IMR-90 (cell line): ENCODE measurements at regions not wholly inside any gene's neighbourhood (a gene's known extent, or its start where the extent isn't known, plus 50 kb on each side); places are given as distances from the start of the nearest gene placed in this dataset.

ENCODE experiments used
- ATAC-seq: fragments of 200-7000 bp; cut with Tn5 transposase; 2 replicates; pipeline ENCODE4 v1.9.1; 2020; ENCODE audit warnings: low read depth, mild to moderate bottlenecking, moderate library complexity
- BruUV-seq: library from RNA; stranded (reverse); fragments of 400-500 nt; replicated peaks from 2 replicates; lab custom pipeline; 2021; lab: Mats Ljungman, UMichigan
- CTCF ChIA-PET: fragments of 300-600 bp; formaldehyde crosslinking; extraction: SDS; loops from one replicate; lab custom pipeline; 2021; ENCODE audit warnings: antibody characterized with exemption; lab: Yijun Ruan, JAX
- POLR2A ChIA-PET: fragments of 300-600 bp; sonication (Branson Sonifier 250); formaldehyde crosslinking; loops from one replicate; lab custom pipeline; 2022; ENCODE audit warnings: antibody characterized with exemption; ENCODE audit not compliant: unreplicated experiment; lab: Charles Lee
- DNase-seq: peaks from one replicate; pipeline ENCODE4 v3.0.0; 2013
- H2AFZ ChIP-seq: replicated peaks from 2 replicates; pipeline ENCODE3; 2013; ENCODE audit warnings: low read length, mild to moderate bottlenecking; ENCODE audit not compliant: poor library complexity
- H2AK5ac ChIP-seq: 2 replicates; pipeline ENCODE4 v1.6.1; 2013; ENCODE audit warnings: low read depth, low read length, inconsistent platforms
- H2AK9ac ChIP-seq: replicated peaks from 2 replicates; pipeline ENCODE3; 2013; ENCODE audit warnings: mild to moderate bottlenecking, low read depth, low read length, moderate library complexity; ENCODE audit not compliant: poor library complexity
- H2BK120ac ChIP-seq: 2 replicates; pipeline ENCODE4 v1.6.1; 2013; ENCODE audit warnings: low read depth, low read length, inconsistent platforms
- H2BK15ac ChIP-seq: 3 replicates; pipeline ENCODE4 v1.6.1; 2013; ENCODE audit warnings: low read depth, low read length, inconsistent platforms
- H2BK20ac ChIP-seq: 2 replicates; pipeline ENCODE4 v1.6.1; 2013; ENCODE audit warnings: low read depth, mild to moderate bottlenecking, inconsistent platforms, low read length, moderate library complexity
- H2BK5ac ChIP-seq: 2 replicates; pipeline ENCODE4 v1.6.1; 2013; ENCODE audit warnings: mild to moderate bottlenecking, low read depth, low read length, inconsistent platforms; ENCODE audit not compliant: poor library complexity, severe bottlenecking
- H3K14ac ChIP-seq: replicated peaks from 2 replicates; pipeline ENCODE4 v1.6.1; 2013; ENCODE audit warnings: low read depth, low read length, inconsistent platforms
- H3K18ac ChIP-seq: 2 replicates; pipeline ENCODE4 v1.6.1; 2013; ENCODE audit warnings: low read depth, low read length, control low read depth
- H3K23ac ChIP-seq: 2 replicates; pipeline ENCODE4 v1.6.1; 2013; ENCODE audit warnings: low read depth, low read length, inconsistent platforms
- H3K27ac ChIP-seq: 2 replicates; pipeline ENCODE4 v1.5.1; 2013; ENCODE audit warnings: mild to moderate bottlenecking, control low read depth, low read length; ENCODE audit not compliant: insufficient read depth
- H3K27me3 ChIP-seq: 2 replicates; pipeline ENCODE4 v1.6.1; 2013; ENCODE audit warnings: low read length; ENCODE audit not compliant: control insufficient read depth, insufficient read depth
- H3K36me3 ChIP-seq: 2 replicates; pipeline ENCODE4 v1.6.1; 2013; ENCODE audit warnings: low read length, mixed read lengths; ENCODE audit not compliant: control insufficient read depth, insufficient read depth
- H3K4ac ChIP-seq: 2 replicates; pipeline ENCODE4 v1.6.1; 2013; ENCODE audit warnings: low read depth, low read length, inconsistent platforms
- H3K4me1 ChIP-seq: 2 replicates; pipeline ENCODE4 v1.6.1; 2013; ENCODE audit warnings: low read length, mixed read lengths; ENCODE audit not compliant: control insufficient read depth, insufficient read depth
- H3K4me2 ChIP-seq: 2 replicates; pipeline ENCODE4 v1.6.1; 2013; ENCODE audit warnings: low read depth, mild to moderate bottlenecking, control low read depth, low read length, moderate library complexity
- H3K4me3 ChIP-seq: 2 replicates; pipeline ENCODE4 v1.5.1; 2013; ENCODE audit warnings: low read depth, mild to moderate bottlenecking, control low read depth, low read length, moderate library complexity; ENCODE audit not compliant: insufficient read depth
- H3K56ac ChIP-seq: 2 replicates; pipeline ENCODE4 v1.6.1; 2013; ENCODE audit warnings: low read length, inconsistent platforms; ENCODE audit not compliant: insufficient read depth; ENCODE audit errors: extremely low read depth
- H3K79me1 ChIP-seq, 2 experiments: 2 replicates each; pipeline ENCODE4 v1.6.1; 2013; ENCODE audit warnings: low read length in 2 of 2, inconsistent platforms in 1 of 2, low read depth in 1 of 2
- H3K9ac ChIP-seq: 2 replicates; pipeline ENCODE4 v1.6.1; 2013; ENCODE audit warnings: low read depth, low read length, control low read depth
- H3K9me1 ChIP-seq: 2 replicates; pipeline ENCODE4 v1.6.1; 2013; ENCODE audit warnings: low read length, inconsistent platforms; ENCODE audit not compliant: insufficient read depth
- H3K9me3 ChIP-seq: 2 replicates; pipeline ENCODE4 v1.6.1; 2013; ENCODE audit warnings: low read length; ENCODE audit not compliant: control insufficient read depth, insufficient read depth
- H4K20me1 ChIP-seq: 2 replicates; pipeline ENCODE4 v1.6.1; 2013; ENCODE audit warnings: low read length, inconsistent platforms; ENCODE audit not compliant: insufficient read depth
- H4K5ac ChIP-seq: 2 replicates; pipeline ENCODE4 v1.6.1; 2013; ENCODE audit warnings: mild to moderate bottlenecking, low read depth, low read length, control low read depth
- H4K8ac ChIP-seq, 2 experiments: 2 replicates each; pipeline ENCODE4 v1.6.1; 2013; ENCODE audit warnings: low read depth in 2 of 2, low read length in 2 of 2, control low read depth in 1 of 2, inconsistent platforms in 1 of 2
- H4K91ac ChIP-seq: 2 replicates; pipeline ENCODE4 v1.6.1; 2013; ENCODE audit warnings: low read depth, low read length, inconsistent platforms; ENCODE audit not compliant: insufficient read depth
- ELK1 ChIP-seq: fragments of 150-350 bp; IDR thresholded peaks from 2 replicates; pipeline ENCODE4 v1.6.1; 2016; ENCODE audit warnings: low read depth, mild to moderate bottlenecking, low read length, moderate library complexity, borderline replicate concordance
- FOS ChIP-seq: fragments of 150-350 bp; IDR thresholded peaks from 2 replicates; pipeline ENCODE4 v1.6.1; 2016; ENCODE audit warnings: low read depth, low read length
- MAZ ChIP-seq: IDR thresholded peaks from 2 replicates; pipeline ENCODE4 v1.6.1; 2012; ENCODE audit warnings: low read depth, mild to moderate bottlenecking, low read length, improper control_type of control experiment, moderate library complexity, borderline replicate concordance
- WGBS, 2 experiments: methylation state at CpG; one replicate each; pipeline versions ENCODE4 v1.1.5 to v1.1.7; 2013; ENCODE audit warnings: missing lambda C conversion rate in 2 of 2; ENCODE audit not compliant: insufficient read length in 1 of 2; ENCODE audit errors: extremely low coverage in 2 of 2; 5-methylcytosine and 5-hydroxymethylcytosine counted together
- dilution Hi-C: fragments of 300-500 bp; cut with HindIII; formaldehyde crosslinking; loops from one replicate; pipeline ENCODE4 v1.14.3; 2018; ENCODE audit warnings: low sequenced_read_pairs; ENCODE audit not compliant: unreplicated experiment
- in situ Hi-C: fragments of 300-500 bp; cut with MboI; formaldehyde crosslinking; loops from 3 replicates; pipeline ENCODE4 v1.14.3; 2019; ENCODE audit warnings: low sequenced_read_pairs, inconsistent platforms, mixed read lengths
- intact Hi-C: fragments of 100-400 bp; cut with micrococcal nuclease; formaldehyde crosslinking; loops from 2 replicates; pipeline ENCODE4 v1.10.0; 2022

- Histone ChIP-seq H4K8ac (no peak overlapping the region), H4K5ac (no peak overlapping the region), H3K14ac (no peak overlapping the region), H3K79me1 (no peaks in the 10 kb centered on the region), H2AK5ac (no peak overlapping the region), H3K4me2 (no peak overlapping the region), H3K36me3 (no peaks in the 10 kb centered on the region), H2BK20ac (no peak overlapping the region), H3K56ac (no peak overlapping the region), H2BK5ac (no peak overlapping the region), H2AK9ac (no peak overlapping the region), H2AFZ (no peak overlapping the region), H3K9ac (no peak overlapping the region), H2BK15ac (no peak overlapping the region), H3K4ac (no peak overlapping the region), H3K9me3 (peaks cover 30% of the 10 kb centered on the region), H3K4me1 (no peaks in the 10 kb centered on the region), H3K27me3 (no peaks in the 10 kb centered on the region), H4K20me1 (no peaks in the 10 kb centered on the region), H2BK120ac (no peak overlapping the region), H3K4me3 (no peak overlapping the region), H3K18ac (no peak overlapping the region), H4K91ac (no peak overlapping the region), H3K27ac (no peak overlapping the region), H3K9me1 (no peaks in the 10 kb centered on the region), H3K23ac (no peak overlapping the region)
- ChIA-PET POLR2A (no interaction called here), CTCF (no interaction called here)
- TF ChIP-seq MAZ (no peak), FOS (no peak), ELK1 (no peak)
- in situ Hi-C loops (no loop called here), dilution Hi-C loops (no loop called here), intact Hi-C loops (no loop called here)
- DNase-seq: no peak
- no CpG with 5 or more reads among the region's 3 CpGs for WGBS, 2 experiments
- ATAC-seq: no peak
- BruUV-seq: no TSS peak
Measured at GRCh38 chr5:2575292-2575691, 176.2 kb downstream of the IRX2 start.
